ENCODE measurements at regions not wholly inside any gene's neighbourhood (a gene's known extent, or its start where the extent isn't known, plus 50 kb on each side); places are given as distances from the start of the nearest gene placed in this dataset.

- no peak for TF ChIP-seq CTCF (IDR thresholded peaks at IDR 0.05)
- no peak for TF ChIP-seq ZFX (IDR thresholded peaks at IDR 0.05; ENCODE audit: borderline replicate concordance)
Measured at GRCh38 chr2:12389344-12390045, 327.2 kb upstream of the TRIB2 start.

Data from 22Rv1 (cell line).